ENCODE measurements at regions not wholly inside any gene's neighbourhood (a gene's known extent, or its start where the extent isn't known, plus 50 kb on each side); places are given as distances from the start of the nearest gene placed in this dataset.

DNA sequence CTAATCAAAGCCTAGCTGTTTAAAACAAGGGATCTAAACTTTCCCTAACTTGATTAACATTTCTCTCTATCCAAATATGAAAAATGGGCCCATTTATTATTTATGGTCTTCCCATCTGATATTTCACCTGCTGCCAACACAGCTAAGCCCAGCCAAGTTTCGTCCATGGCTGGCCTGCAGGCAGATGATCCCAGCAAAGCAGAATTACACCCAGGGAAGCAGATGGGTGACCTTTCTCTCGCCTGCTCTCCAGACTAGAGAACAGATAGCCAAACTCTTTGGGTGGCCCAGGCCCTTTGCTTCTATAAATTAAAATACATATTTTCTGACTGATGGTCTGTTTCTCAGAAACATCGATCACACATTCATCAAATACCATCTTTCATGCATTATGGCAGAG is 1038.8 kb downstream of the AGBL1 start:
- Histone ChIP-seq H3K27me3 (ENCODE audit: control insufficient read depth in 1 of 2, insufficient read depth in 1 of 2, low read length in 2 of 2) (no peaks in the 10 kb centered on the region), H3K36me3 (ENCODE audit: control insufficient read depth in 1 of 2, insufficient read depth in 2 of 2, low read depth in 1 of 2, low read length in 2 of 2) (no peaks in the 10 kb centered on the region), H2AK5ac (ENCODE audit: low read length, severe bottlenecking) (no peak overlapping the region), H3K18ac (ENCODE audit: low read depth in 1 of 2, low read length in 2 of 2) (no peak overlapping the region), H3K4me2 (ENCODE audit: low read length, poor library complexity, severe bottlenecking) (no peak overlapping the region), H3K23ac (ENCODE audit: low read length in 2 of 2) (no peak overlapping the region), H2BK5ac (ENCODE audit: low read depth, low read length, poor library complexity, severe bottlenecking) (no peak overlapping the region), H2BK12ac (ENCODE audit: low read length in 2 of 2) (no peak overlapping the region), H3K27ac (ENCODE audit: low read length, poor library complexity, severe bottlenecking) (no peak overlapping the region), H2AFZ (ENCODE audit: low read depth, low read length) (no peak overlapping the region), H4K8ac (ENCODE audit: low read length) (no peak overlapping the region), H2BK120ac (ENCODE audit: low read depth, low read length) (no peak overlapping the region), H3K4me1 (ENCODE audit: control insufficient read depth, insufficient read depth, low read depth, low read length) (no peaks in the 10 kb centered on the region), H4K91ac (ENCODE audit: low read length) (no peak overlapping the region), H3K4ac (ENCODE audit: low read depth in 1 of 2, low read length in 2 of 2) (no peak overlapping the region), H2BK15ac (ENCODE audit: low read depth, poor library complexity, severe bottlenecking) (no peak overlapping the region), H3K79me1 (replicated peaks; ENCODE audit: low read length, poor library complexity, severe bottlenecking) (no peaks in the 10 kb centered on the region), H3K9ac (ENCODE audit: low read length) (no peak overlapping the region), H3K14ac (ENCODE audit: low read length in 2 of 2) (no peak overlapping the region), H3K9me3 (ENCODE audit: control insufficient read depth, low read length) (peaks cover 4% of the 10 kb centered on the region), H3K4me3 (ENCODE audit: insufficient read depth in 1 of 2, low read depth in 1 of 2, low read length in 2 of 2) (no peak overlapping the region)
- no peak for DNase-seq
- 81% methylated on average over 2 of the region's 3 CpGs for WGBS

DNA sequence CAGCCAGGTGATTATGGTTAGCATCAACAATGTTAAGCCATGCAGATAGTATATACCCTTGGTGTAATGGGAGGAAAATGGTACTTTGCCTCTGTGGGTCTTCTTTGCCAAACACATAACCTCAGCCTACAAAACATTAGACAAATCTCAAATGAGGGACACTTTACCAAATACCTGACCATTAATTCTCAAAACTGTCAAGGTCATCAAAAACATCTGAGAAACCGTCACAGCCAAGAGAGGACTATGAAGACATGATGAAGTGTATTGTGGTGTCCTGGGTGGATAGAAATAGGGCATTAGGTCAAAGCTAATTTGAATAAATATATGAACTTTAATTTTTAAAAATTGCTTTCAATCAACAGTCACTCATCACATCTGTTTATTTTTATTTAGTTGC is 1036.1 kb downstream of the AGBL1 start:
- Histone ChIP-seq H2BK12ac (ENCODE audit: low read length in 2 of 2) (no peak overlapping the region), H4K8ac (ENCODE audit: low read length) (no peak overlapping the region), H2BK15ac (ENCODE audit: low read depth, poor library complexity, severe bottlenecking) (no peak overlapping the region), H3K4me1 (ENCODE audit: control insufficient read depth, insufficient read depth, low read depth, low read length) (no peaks in the 10 kb centered on the region), H2AFZ (ENCODE audit: low read depth, low read length) (no peak overlapping the region), H3K9ac (ENCODE audit: low read length) (no peak overlapping the region), H2BK5ac (ENCODE audit: low read depth, low read length, poor library complexity, severe bottlenecking) (no peak overlapping the region), H3K27me3 (ENCODE audit: control insufficient read depth in 1 of 2, insufficient read depth in 1 of 2, low read length in 2 of 2) (no peaks in the 10 kb centered on the region), H4K91ac (ENCODE audit: low read length) (no peak overlapping the region), H3K23ac (ENCODE audit: low read length in 2 of 2) (no peak overlapping the region), H3K9me3 (ENCODE audit: control insufficient read depth, low read length) (peaks cover 9% of the 10 kb centered on the region), H3K4me3 (ENCODE audit: insufficient read depth in 1 of 2, low read depth in 1 of 2, low read length in 2 of 2) (no peak overlapping the region), H2BK120ac (ENCODE audit: low read depth, low read length) (no peak overlapping the region), H3K27ac (ENCODE audit: low read length, poor library complexity, severe bottlenecking) (no peak overlapping the region), H3K36me3 (ENCODE audit: control insufficient read depth in 1 of 2, insufficient read depth in 2 of 2, low read depth in 1 of 2, low read length in 2 of 2) (no peaks in the 10 kb centered on the region), H3K18ac (ENCODE audit: low read depth in 1 of 2, low read length in 2 of 2) (no peak overlapping the region), H3K4ac (ENCODE audit: low read depth in 1 of 2, low read length in 2 of 2) (no peak overlapping the region), H3K79me1 (replicated peaks; ENCODE audit: low read length, poor library complexity, severe bottlenecking) (no peaks in the 10 kb centered on the region), H3K4me2 (ENCODE audit: low read length, poor library complexity, severe bottlenecking) (no peak overlapping the region), H2AK5ac (ENCODE audit: low read length, severe bottlenecking) (no peak overlapping the region), H3K14ac (ENCODE audit: low read length in 2 of 2) (no peak overlapping the region)
- WGBS, result 100% methylated on average over 1 of the region's 1 CpG
- DNase-seq, result no peak

DNA sequence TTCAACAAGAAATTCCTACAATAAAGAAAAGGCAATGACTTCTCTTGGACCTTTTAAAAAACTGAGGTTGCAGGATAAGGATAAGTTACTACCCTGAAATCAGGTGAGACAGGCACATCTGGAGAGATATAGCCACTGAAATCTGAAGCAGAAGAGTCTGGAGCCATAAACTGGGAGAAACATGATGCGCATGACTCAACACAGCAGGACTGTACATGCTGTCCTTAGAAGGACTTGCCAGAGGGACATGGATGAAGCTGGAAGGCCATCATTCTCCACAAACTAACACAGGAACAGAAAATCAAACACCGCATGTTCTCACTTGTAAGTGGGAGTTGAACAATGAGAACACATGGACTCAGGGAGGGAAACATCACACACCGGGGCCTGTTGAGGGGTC is 1020.2 kb downstream of the AGBL1 start:
- H2AFZ ChIP-seq (ENCODE audit: low read depth, low read length), result no peak overlapping the region
- no peak overlapping the region for H2AK5ac ChIP-seq (ENCODE audit: low read length, severe bottlenecking)
- no peak overlapping the region for H3K4me2 ChIP-seq (ENCODE audit: low read length, poor library complexity, severe bottlenecking)
- H3K4me1 ChIP-seq (ENCODE audit: control insufficient read depth, insufficient read depth, low read depth, low read length), result no peaks in the 10 kb centered on the region
- no peak overlapping the region for H3K27ac ChIP-seq (ENCODE audit: low read length, poor library complexity, severe bottlenecking)
- no peak overlapping the region for H3K14ac ChIP-seq (ENCODE audit: low read length in 2 of 2)
- no peaks in the 10 kb centered on the region for H3K36me3 ChIP-seq (ENCODE audit: control insufficient read depth in 1 of 2, insufficient read depth in 2 of 2, low read depth in 1 of 2, low read length in 2 of 2)
- no peak overlapping the region for H2BK12ac ChIP-seq (ENCODE audit: low read length in 2 of 2)
- no peak overlapping the region for H4K91ac ChIP-seq (ENCODE audit: low read length)
- H3K79me1 ChIP-seq (replicated peaks; ENCODE audit: low read length, poor library complexity, severe bottlenecking), result no peaks in the 10 kb centered on the region
- 100% methylated on average over 3 of the region's 3 CpGs for WGBS
- H4K8ac ChIP-seq (ENCODE audit: low read length), result no peak overlapping the region
- H3K9me3 ChIP-seq (ENCODE audit: control insufficient read depth, low read length), result peaks cover 19% of the 10 kb centered on the region
- H3K18ac ChIP-seq (ENCODE audit: low read depth in 1 of 2, low read length in 2 of 2), result no peak overlapping the region
- no peak overlapping the region for H3K4me3 ChIP-seq (ENCODE audit: insufficient read depth in 1 of 2, low read depth in 1 of 2, low read length in 2 of 2)
- no peak for DNase-seq
- no peak overlapping the region for H2BK120ac ChIP-seq (ENCODE audit: low read depth, low read length)
- no peak overlapping the region for H2BK15ac ChIP-seq (ENCODE audit: low read depth, poor library complexity, severe bottlenecking)
- no peak overlapping the region for H3K23ac ChIP-seq (ENCODE audit: low read length in 2 of 2)
- no peak overlapping the region for H2BK5ac ChIP-seq (ENCODE audit: low read depth, low read length, poor library complexity, severe bottlenecking)
- H3K27me3 ChIP-seq (ENCODE audit: control insufficient read depth in 1 of 2, insufficient read depth in 1 of 2, low read length in 2 of 2), result no peaks in the 10 kb centered on the region
- H3K4ac ChIP-seq (ENCODE audit: low read depth in 1 of 2, low read length in 2 of 2), result no peak overlapping the region
- no peak overlapping the region for H3K9ac ChIP-seq (ENCODE audit: low read length)

DNA sequence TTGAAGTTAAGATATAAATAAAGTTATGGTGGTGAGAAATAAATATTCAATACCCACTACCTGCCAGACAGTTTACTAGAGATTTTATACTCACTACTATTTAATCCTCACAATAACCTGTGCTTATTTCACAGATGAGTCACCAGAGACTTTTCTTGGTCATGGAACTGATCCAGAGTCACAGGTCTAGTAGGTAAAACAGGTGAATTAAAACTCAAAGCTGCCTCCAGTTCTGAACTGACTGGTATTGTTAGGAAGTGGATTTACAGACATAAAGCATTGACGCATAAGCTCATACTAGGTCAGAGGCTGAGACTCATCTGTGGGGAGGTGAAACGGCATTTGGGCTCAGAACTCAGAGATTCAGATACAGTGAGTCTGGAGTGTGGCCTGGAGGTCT is 1009.9 kb downstream of the AGBL1 start:
- Histone ChIP-seq H2BK15ac (ENCODE audit: low read depth, poor library complexity, severe bottlenecking) (no peak overlapping the region), H3K4ac (ENCODE audit: low read depth in 1 of 2, low read length in 2 of 2) (no peak overlapping the region), H3K14ac (ENCODE audit: low read length in 2 of 2) (no peak overlapping the region), H2BK120ac (ENCODE audit: low read depth, low read length) (no peak overlapping the region), H3K4me2 (ENCODE audit: low read length, poor library complexity, severe bottlenecking) (no peak overlapping the region), H2BK12ac (ENCODE audit: low read length in 2 of 2) (no peak overlapping the region), H3K4me1 (ENCODE audit: control insufficient read depth, insufficient read depth, low read depth, low read length) (no peaks in the 10 kb centered on the region), H3K4me3 (ENCODE audit: insufficient read depth in 1 of 2, low read depth in 1 of 2, low read length in 2 of 2) (no peak overlapping the region), H3K23ac (ENCODE audit: low read length in 2 of 2) (no peak overlapping the region), H2BK5ac (ENCODE audit: low read depth, low read length, poor library complexity, severe bottlenecking) (no peak overlapping the region), H3K18ac (ENCODE audit: low read depth in 1 of 2, low read length in 2 of 2) (no peak overlapping the region), H2AFZ (ENCODE audit: low read depth, low read length) (no peak overlapping the region), H4K8ac (ENCODE audit: low read length) (no peak overlapping the region), H3K27me3 (ENCODE audit: control insufficient read depth in 1 of 2, insufficient read depth in 1 of 2, low read length in 2 of 2) (no peaks in the 10 kb centered on the region), H3K36me3 (ENCODE audit: control insufficient read depth in 1 of 2, insufficient read depth in 2 of 2, low read depth in 1 of 2, low read length in 2 of 2) (no peaks in the 10 kb centered on the region), H2AK5ac (ENCODE audit: low read length, severe bottlenecking) (no peak overlapping the region), H3K9ac (ENCODE audit: low read length) (no peak overlapping the region), H4K91ac (ENCODE audit: low read length) (no peak overlapping the region), H3K27ac (ENCODE audit: low read length, poor library complexity, severe bottlenecking) (no peak overlapping the region), H3K9me3 (ENCODE audit: control insufficient read depth, low read length) (no peaks in the 10 kb centered on the region), H3K79me1 (replicated peaks; ENCODE audit: low read length, poor library complexity, severe bottlenecking) (no peaks in the 10 kb centered on the region)
- DNase-seq, result no peak
- 95% methylated on average over 2 of the region's 2 CpGs for WGBS
